Osteoblast (primary cell): ENCODE measurements at regions not wholly inside any gene's neighbourhood (a gene's known extent, or its start where the extent isn't known, plus 50 kb on each side); places are given as distances from the start of the nearest gene placed in this dataset.

Source experiments
- DNase-seq: peaks from one replicate; pipeline ENCODE4 v3.0.0; 2011; ENCODE audit warnings: low spot score, mixed read lengths; ENCODE audit not compliant: insufficient read length; ENCODE audit errors: missing footprints
- H2AFZ ChIP-seq: 2 replicates; pipeline ENCODE4 v1.6.0; 2011; ENCODE audit warnings: mild to moderate bottlenecking, low read length
- H3K27ac ChIP-seq: 2 replicates; pipeline ENCODE4 v1.5.1; 2011; ENCODE audit warnings: mild to moderate bottlenecking, low read depth, low read length, moderate library complexity
- H3K27me3 ChIP-seq: 2 replicates; pipeline ENCODE4 v1.6.0; 2012; ENCODE audit warnings: mild to moderate bottlenecking, control low read depth, inconsistent platforms, low read length, moderate library complexity; ENCODE audit not compliant: insufficient read depth
- H3K36me3 ChIP-seq: 2 replicates; pipeline ENCODE4 v1.5.1; 2011; ENCODE audit warnings: mild to moderate bottlenecking, low read length, control low read depth, moderate library complexity; ENCODE audit not compliant: insufficient read depth
- H3K4me1 ChIP-seq: 2 replicates; pipeline ENCODE4 v1.5.1; 2011; ENCODE audit warnings: mild to moderate bottlenecking, low read length, control low read depth, moderate library complexity; ENCODE audit not compliant: insufficient read depth
- H3K4me2 ChIP-seq: 2 replicates; pipeline ENCODE4 v1.6.0; 2011; ENCODE audit warnings: mild to moderate bottlenecking, low read length; ENCODE audit not compliant: insufficient read depth
- H3K4me3 ChIP-seq: fragments of 200-600 bp; sonication (generic); 3 replicates; pipeline ENCODE4 v1.5.1; 2012; ENCODE audit warnings: mild to moderate bottlenecking, low read length, inconsistent platforms; ENCODE audit not compliant: insufficient read depth
- H3K79me2 ChIP-seq: 2 replicates; pipeline ENCODE4 v1.6.0; 2012; ENCODE audit warnings: mild to moderate bottlenecking, low read length, control low read depth, inconsistent platforms; ENCODE audit not compliant: insufficient read depth
- H3K9me3 ChIP-seq: 2 replicates; pipeline ENCODE4 v1.5.1; 2011; ENCODE audit warnings: low read depth, low read length, control low read depth
- H4K20me1 ChIP-seq: 2 replicates; pipeline ENCODE4 v1.6.0; 2012; ENCODE audit warnings: mild to moderate bottlenecking, low read length, control low read depth; ENCODE audit not compliant: insufficient read depth
- CTCF ChIP-seq: IDR thresholded peaks from 2 replicates; pipeline ENCODE4 v1.5.1; 2011; ENCODE audit warnings: mild to moderate bottlenecking, low read depth, low read length, moderate library complexity; ENCODE audit errors: extremely low read depth

- Histone ChIP-seq H4K20me1 (no peaks in the 10 kb centered on the region), H3K9me3 (no peaks in the 10 kb centered on the region), H2AFZ (no peak overlapping the region), H3K79me2 (no peaks in the 10 kb centered on the region), H3K27ac (no peak overlapping the region), H3K4me2 (no peak overlapping the region), H3K27me3 (no peaks in the 10 kb centered on the region), H3K4me3 (no peak overlapping the region), H3K4me1 (peaks cover 16% of the 10 kb centered on the region), H3K36me3 (no peaks in the 10 kb centered on the region)
- DNase-seq, result no peak
- TF ChIP-seq CTCF, result no peak
These were observed 118.4 kb downstream of the ANKRD60 start for GRCh38 chr20:58109918-58110635.

- H3K9me3 ChIP-seq, result no peaks in the 10 kb centered on the region
These were observed 119.2 kb downstream of the ANKRD60 start for GRCh38 chr20:58109126-58109880.

GRCh38 chr20:58107533-58107932, 120.9 kb downstream of the ANKRD60 start:
- Histone ChIP-seq H3K4me1 (peaks cover 17% of the 10 kb centered on the region), H2AFZ (no peak overlapping the region), H3K27me3 (no peaks in the 10 kb centered on the region), H3K9me3 (no peaks in the 10 kb centered on the region), H3K36me3 (no peaks in the 10 kb centered on the region), H3K4me2 (no peak overlapping the region), H3K27ac (no peak overlapping the region), H3K4me3 (no peak overlapping the region), H4K20me1 (no peaks in the 10 kb centered on the region), H3K79me2 (no peaks in the 10 kb centered on the region)
- no peak for DNase-seq
- no peak for TF ChIP-seq CTCF

More at GRCh38 chr20:58109126-58109880, 119.2 kb downstream of the ANKRD60 start:
- Histone ChIP-seq H3K79me2 (no peaks in the 10 kb centered on the region), H2AFZ (no peak overlapping the region), H4K20me1 (no peaks in the 10 kb centered on the region), H3K27ac (peak overlapping the region; percentile 27), H3K36me3 (no peaks in the 10 kb centered on the region), H3K27me3 (no peaks in the 10 kb centered on the region), H3K4me2 (no peak overlapping the region), H3K4me1 (peaks cover 16% of the 10 kb centered on the region), H3K4me3 (no peak overlapping the region)
- peak; percentile 89 for DNase-seq
- TF ChIP-seq CTCF, result no peak

GRCh38 chr20:58106143-58106750, 122.2 kb downstream of the ANKRD60 start:
- TF ChIP-seq CTCF, result no peak
- Histone ChIP-seq H3K4me3 (no peak overlapping the region), H4K20me1 (no peaks in the 10 kb centered on the region), H3K27me3 (no peaks in the 10 kb centered on the region), H2AFZ (no peak overlapping the region), H3K4me2 (no peak overlapping the region), H3K27ac (no peak overlapping the region), H3K79me2 (no peaks in the 10 kb centered on the region), H3K36me3 (no peaks in the 10 kb centered on the region), H3K4me1 (peaks cover 14% of the 10 kb centered on the region), H3K9me3 (no peaks in the 10 kb centered on the region)
- no peak for DNase-seq
